ENCODE measurements at regions not wholly inside any gene's neighbourhood (a gene's known extent, or its start where the extent isn't known, plus 50 kb on each side); places are given as distances from the start of the nearest gene placed in this dataset.
"Not testable (repeated sequence)": the region's sequence is repeated elsewhere in the genome, so short reads cannot be mapped to it uniquely, and the experiment has no call there.

DNA sequence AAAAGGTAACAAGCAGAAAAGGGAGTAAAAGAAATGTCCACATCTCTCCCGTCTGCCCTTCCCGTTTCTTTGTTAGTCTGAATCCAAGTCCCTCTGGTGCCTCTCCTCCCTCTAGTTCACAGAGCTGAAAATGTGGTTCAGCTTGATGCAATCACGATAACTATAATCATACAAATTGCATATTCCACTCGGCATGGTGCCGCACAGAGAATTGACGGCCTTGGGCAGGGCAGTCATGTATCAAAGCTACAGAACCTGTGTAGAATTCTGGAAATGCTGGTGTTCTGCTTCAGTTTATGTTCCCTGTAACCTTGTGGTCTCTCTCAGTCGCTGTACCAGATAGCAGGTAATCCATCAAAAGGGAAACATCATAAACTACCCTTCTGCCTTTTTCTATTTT is 562.9 kb upstream of the CBLB start:
- POLR2A ChIA-PET: interaction anchor here (0.7 kb wide), 1 partner anchor 11 kb away, joined by 3 read pairs; no protein-coding TSS in a partner anchor
- H3K36me3 ChIP-seq (ENCODE audit: control insufficient read depth in 4 of 4, insufficient read depth in 4 of 4, low read length in 3 of 4): no peaks in the 10 kb centered on the region
- no peak overlapping the region for H3K27ac ChIP-seq (ENCODE audit: insufficient read depth in 1 of 2, low read depth in 1 of 2, low read length in 2 of 2, poor library complexity in 1 of 2, severe bottlenecking in 2 of 2)
- DNase-seq: no peak
- CTCF ChIA-PET: interaction anchor here (1.2 to 1.3 kb wide), 2 partner anchors 10 to 19 kb away, joined by 3 read pairs; no protein-coding TSS in a partner anchor
- no peaks in the 10 kb centered on the region for H3K9me3 ChIP-seq (ENCODE audit: control extremely low read depth in 1 of 5, control insufficient read depth in 4 of 5, insufficient read depth in 2 of 5, low read depth in 1 of 5, low read length in 4 of 5)
- no peaks in the 10 kb centered on the region for H3K4me1 ChIP-seq (ENCODE audit: control extremely low read depth in 1 of 4, control insufficient read depth in 4 of 4, insufficient read depth in 4 of 4, low read length in 3 of 4)
- no peak overlapping the region for H3K4me3 ChIP-seq (ENCODE audit: control insufficient read depth in 1 of 7, extremely low read depth in 1 of 7, insufficient read depth in 4 of 7, low read depth in 2 of 7, low read length in 6 of 7)
- no peaks in the 10 kb centered on the region for H3K27me3 ChIP-seq (replicated peaks in 2 of 5; ENCODE audit: control insufficient read depth in 4 of 5, insufficient read depth in 5 of 5, low read length in 4 of 5)
- 95% methylated on average over 5 of the region's 7 CpGs for WGBS (ENCODE audit: insufficient coverage)

DNA sequence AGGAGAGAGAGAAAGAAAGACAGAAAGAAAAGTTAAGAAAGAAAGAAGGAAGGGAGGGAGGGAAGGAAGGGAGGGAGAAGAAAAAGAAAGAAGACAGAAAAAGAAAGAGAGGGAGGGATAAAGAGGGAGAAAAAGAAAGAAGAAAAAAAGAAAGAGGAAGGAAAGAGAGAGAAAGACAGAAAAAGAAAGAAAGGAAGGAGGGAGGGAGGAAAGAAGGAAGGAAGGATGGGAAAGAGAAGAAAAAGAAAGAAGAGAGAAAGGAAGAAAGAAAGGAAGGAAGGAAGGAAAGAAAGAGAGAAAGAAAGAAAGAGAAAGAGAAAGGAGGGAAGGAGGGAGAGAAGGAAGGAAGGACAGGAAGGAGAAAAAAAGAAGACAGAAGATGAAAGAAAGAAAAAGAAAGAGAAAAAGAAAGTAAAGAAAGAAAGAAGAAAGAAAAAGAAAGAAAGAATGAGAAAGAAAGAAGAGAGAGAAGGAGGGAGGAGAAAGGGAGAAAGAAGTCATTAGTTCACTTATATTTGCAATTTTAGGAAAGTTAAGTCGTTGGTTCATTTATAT is 567.2 kb upstream of the CBLB start:
- no CpG with 5 or more reads among the region's 1 CpG for WGBS (ENCODE audit: insufficient coverage)
- Histone ChIP-seq H3K9me3 (ENCODE audit: control extremely low read depth in 1 of 5, control insufficient read depth in 4 of 5, insufficient read depth in 2 of 5, low read depth in 1 of 5, low read length in 4 of 5) (no peaks in the 10 kb centered on the region), H3K4me1 (ENCODE audit: control extremely low read depth in 1 of 4, control insufficient read depth in 4 of 4, insufficient read depth in 4 of 4, low read length in 3 of 4) (no peaks in the 10 kb centered on the region), H3K27ac (ENCODE audit: insufficient read depth in 1 of 2, low read depth in 1 of 2, low read length in 2 of 2, poor library complexity in 1 of 2, severe bottlenecking in 2 of 2) (no peak overlapping the region), H3K4me3 (ENCODE audit: control insufficient read depth in 1 of 7, extremely low read depth in 1 of 7, insufficient read depth in 4 of 7, low read depth in 2 of 7, low read length in 6 of 7) (no peak overlapping the region), H3K36me3 (ENCODE audit: control insufficient read depth in 4 of 4, insufficient read depth in 4 of 4, low read length in 3 of 4) (no peaks in the 10 kb centered on the region), H3K27me3 (replicated peaks in 2 of 5; ENCODE audit: control insufficient read depth in 4 of 5, insufficient read depth in 5 of 5, low read length in 4 of 5) (no peaks in the 10 kb centered on the region)
- DNase-seq: no peak
- ChIA-PET CTCF (no interaction called here), POLR2A (no interaction called here)

DNA sequence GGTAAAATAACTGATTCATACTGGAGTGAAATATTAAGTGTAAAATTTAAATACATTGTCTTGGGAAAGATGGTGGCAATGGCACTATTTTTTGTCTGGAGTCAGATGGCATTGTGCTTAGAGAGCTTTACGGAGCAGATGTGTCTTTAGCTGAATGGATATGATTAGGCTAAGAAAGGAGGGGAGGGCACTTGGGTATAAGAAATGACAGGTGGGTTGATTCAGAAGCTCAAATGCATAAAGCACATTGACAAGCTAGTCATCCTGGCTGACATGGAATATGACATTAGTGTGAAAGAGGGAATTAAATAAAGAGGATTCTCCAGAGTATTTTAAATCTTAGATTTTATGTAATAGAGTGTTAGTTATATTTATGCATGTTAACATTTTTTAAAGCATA is 570.1 kb upstream of the CBLB start:
- no peak overlapping the region for H3K27ac ChIP-seq (ENCODE audit: insufficient read depth in 1 of 2, low read depth in 1 of 2, low read length in 2 of 2, poor library complexity in 1 of 2, severe bottlenecking in 2 of 2)
- no peaks in the 10 kb centered on the region for H3K27me3 ChIP-seq (replicated peaks in 2 of 5; ENCODE audit: control insufficient read depth in 4 of 5, insufficient read depth in 5 of 5, low read length in 4 of 5)
- no peak for DNase-seq
- H3K9me3 ChIP-seq (ENCODE audit: control extremely low read depth in 1 of 5, control insufficient read depth in 4 of 5, insufficient read depth in 2 of 5, low read depth in 1 of 5, low read length in 4 of 5): no peaks in the 10 kb centered on the region
- no peaks in the 10 kb centered on the region for H3K4me1 ChIP-seq (ENCODE audit: control extremely low read depth in 1 of 4, control insufficient read depth in 4 of 4, insufficient read depth in 4 of 4, low read length in 3 of 4)
- CTCF ChIA-PET: interaction anchor here (0.7 kb wide), 1 partner anchor 781 kb away, joined by 3 read pairs; no protein-coding TSS in a partner anchor
- H3K4me3 ChIP-seq (ENCODE audit: control insufficient read depth in 1 of 7, extremely low read depth in 1 of 7, insufficient read depth in 4 of 7, low read depth in 2 of 7, low read length in 6 of 7): no peak overlapping the region
- POLR2A ChIA-PET: no interaction called here
- no peaks in the 10 kb centered on the region for H3K36me3 ChIP-seq (ENCODE audit: control insufficient read depth in 4 of 4, insufficient read depth in 4 of 4, low read length in 3 of 4)
- no CpG with 5 or more reads among the region's 1 CpG for WGBS (ENCODE audit: insufficient coverage)

DNA sequence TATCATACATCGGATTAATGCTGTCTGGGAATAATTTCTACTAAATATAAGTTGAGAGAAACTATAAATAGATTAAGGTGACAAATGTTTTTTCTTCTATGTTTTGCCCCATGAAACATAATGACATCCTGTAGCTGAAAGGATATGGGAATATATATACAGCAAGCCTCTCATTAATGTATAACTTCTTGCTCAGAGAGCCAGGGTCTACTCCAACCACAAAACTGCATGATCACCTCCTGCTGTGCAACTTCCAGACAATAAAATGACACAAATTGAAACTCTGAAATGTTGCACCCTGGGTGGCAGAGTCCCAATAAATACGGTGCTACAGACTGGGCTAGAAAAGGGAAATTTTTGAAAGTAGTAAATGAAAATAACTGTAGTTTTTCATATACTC is 571.9 kb upstream of the CBLB start:
- H3K27ac ChIP-seq (ENCODE audit: insufficient read depth in 1 of 2, low read depth in 1 of 2, low read length in 2 of 2, poor library complexity in 1 of 2, severe bottlenecking in 2 of 2): no peak overlapping the region
- no peaks in the 10 kb centered on the region for H3K36me3 ChIP-seq (ENCODE audit: control insufficient read depth in 4 of 4, insufficient read depth in 4 of 4, low read length in 3 of 4)
- no peak overlapping the region for H3K4me3 ChIP-seq (ENCODE audit: control insufficient read depth in 1 of 7, extremely low read depth in 1 of 7, insufficient read depth in 4 of 7, low read depth in 2 of 7, low read length in 6 of 7)
- H3K9me3 ChIP-seq (ENCODE audit: control extremely low read depth in 1 of 5, control insufficient read depth in 4 of 5, insufficient read depth in 2 of 5, low read depth in 1 of 5, low read length in 4 of 5): no peaks in the 10 kb centered on the region
- no CpG with 5 or more reads among the region's 2 CpGs for WGBS (ENCODE audit: insufficient coverage)
- H3K4me1 ChIP-seq (ENCODE audit: control extremely low read depth in 1 of 4, control insufficient read depth in 4 of 4, insufficient read depth in 4 of 4, low read length in 3 of 4): no peaks in the 10 kb centered on the region
- CTCF ChIA-PET: no interaction called here
- POLR2A ChIA-PET: no interaction called here
- DNase-seq: no peak
- no peaks in the 10 kb centered on the region for H3K27me3 ChIP-seq (replicated peaks in 2 of 5; ENCODE audit: control insufficient read depth in 4 of 5, insufficient read depth in 5 of 5, low read length in 4 of 5)

DNA sequence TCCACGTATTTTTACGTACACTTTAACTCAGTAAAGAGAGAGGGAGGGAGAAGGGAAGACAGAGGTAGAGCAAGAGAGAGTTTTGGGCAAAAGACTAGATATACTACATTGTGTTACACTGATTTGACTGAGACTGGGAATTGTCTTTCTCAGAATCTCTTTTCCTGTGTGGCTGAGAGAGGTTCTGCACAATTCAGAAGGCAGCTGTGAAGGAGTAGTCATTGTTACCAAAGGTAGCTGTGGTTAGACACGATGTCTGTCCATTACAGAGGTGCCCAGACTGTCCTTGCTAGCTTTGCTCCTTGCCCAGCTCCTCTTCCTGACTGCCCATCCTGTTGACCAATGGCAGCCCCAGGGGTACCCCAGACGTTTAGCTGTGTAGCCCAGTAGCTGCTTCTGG is 577.5 kb upstream of the CBLB start:
- ChIA-PET POLR2A (no interaction called here), CTCF (no interaction called here)
- H3K27me3 ChIP-seq (replicated peaks in 2 of 5; ENCODE audit: control insufficient read depth in 4 of 5, insufficient read depth in 5 of 5, low read length in 4 of 5): no peaks in the 10 kb centered on the region

DNA sequence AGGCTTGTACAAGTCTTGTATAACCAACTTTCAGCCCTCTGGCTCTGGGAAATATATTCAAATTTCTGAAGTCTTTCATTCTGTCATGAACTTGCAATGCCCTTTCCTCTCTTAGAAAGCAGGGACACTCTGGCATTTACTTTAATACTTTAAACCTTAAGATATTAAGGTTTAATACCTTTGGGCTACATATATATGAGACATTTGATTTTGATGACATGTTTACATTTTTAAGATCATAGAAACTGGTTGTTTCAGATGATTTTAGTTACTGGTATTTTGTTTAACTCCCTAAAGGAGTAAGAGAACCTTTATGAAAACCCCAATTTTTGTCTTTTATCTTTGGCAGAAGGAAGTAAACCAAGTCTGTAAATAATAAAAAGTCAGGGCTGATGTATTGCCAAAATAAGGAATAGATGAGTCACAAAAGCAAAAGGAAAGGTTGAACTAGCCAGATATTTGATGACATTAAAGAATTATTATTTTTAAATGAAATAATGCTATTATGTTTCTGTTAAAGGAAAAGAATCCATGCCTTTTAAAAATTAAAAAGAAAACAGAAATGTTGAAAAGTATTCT is 579.0 kb upstream of the CBLB start:
- CTCF ChIA-PET: no interaction called here
- Histone ChIP-seq H3K27ac (ENCODE audit: insufficient read depth in 1 of 2, low read depth in 1 of 2, low read length in 2 of 2, poor library complexity in 1 of 2, severe bottlenecking in 2 of 2) (no peak overlapping the region), H3K9me3 (ENCODE audit: control extremely low read depth in 1 of 5, control insufficient read depth in 4 of 5, insufficient read depth in 2 of 5, low read depth in 1 of 5, low read length in 4 of 5) (peaks cover 0 to 1% (median 0%) of the 10 kb centered on the region in 5 experiments), H3K4me3 (ENCODE audit: control insufficient read depth in 1 of 7, extremely low read depth in 1 of 7, insufficient read depth in 4 of 7, low read depth in 2 of 7, low read length in 6 of 7) (no peak overlapping the region), H3K27me3 (replicated peaks in 2 of 5; ENCODE audit: control insufficient read depth in 4 of 5, insufficient read depth in 5 of 5, low read length in 4 of 5) (no peaks in the 10 kb centered on the region), H3K36me3 (ENCODE audit: control insufficient read depth in 4 of 4, insufficient read depth in 4 of 4, low read length in 3 of 4) (no peaks in the 10 kb centered on the region), H3K4me1 (ENCODE audit: control extremely low read depth in 1 of 4, control insufficient read depth in 4 of 4, insufficient read depth in 4 of 4, low read length in 3 of 4) (no peaks in the 10 kb centered on the region)
- POLR2A ChIA-PET: no interaction called here
- no peak for DNase-seq

More for the DNA sequence above, 577.5 kb upstream of the CBLB start:
- WGBS (ENCODE audit: insufficient coverage): 73% methylated on average over 2 of the region's 4 CpGs
- Histone ChIP-seq H3K4me1 (ENCODE audit: control extremely low read depth in 1 of 4, control insufficient read depth in 4 of 4, insufficient read depth in 4 of 4, low read length in 3 of 4) (no peaks in the 10 kb centered on the region), H3K9me3 (ENCODE audit: control extremely low read depth in 1 of 5, control insufficient read depth in 4 of 5, insufficient read depth in 2 of 5, low read depth in 1 of 5, low read length in 4 of 5) (peaks cover 0 to 1% (median 0%) of the 10 kb centered on the region in 5 experiments), H3K36me3 (ENCODE audit: control insufficient read depth in 4 of 4, insufficient read depth in 4 of 4, low read length in 3 of 4) (no peaks in the 10 kb centered on the region), H3K4me3 (ENCODE audit: control insufficient read depth in 1 of 7, extremely low read depth in 1 of 7, insufficient read depth in 4 of 7, low read depth in 2 of 7, low read length in 6 of 7) (no peak overlapping the region), H3K27ac (ENCODE audit: insufficient read depth in 1 of 2, low read depth in 1 of 2, low read length in 2 of 2, poor library complexity in 1 of 2, severe bottlenecking in 2 of 2) (no peak overlapping the region)
- no peak for DNase-seq

DNA sequence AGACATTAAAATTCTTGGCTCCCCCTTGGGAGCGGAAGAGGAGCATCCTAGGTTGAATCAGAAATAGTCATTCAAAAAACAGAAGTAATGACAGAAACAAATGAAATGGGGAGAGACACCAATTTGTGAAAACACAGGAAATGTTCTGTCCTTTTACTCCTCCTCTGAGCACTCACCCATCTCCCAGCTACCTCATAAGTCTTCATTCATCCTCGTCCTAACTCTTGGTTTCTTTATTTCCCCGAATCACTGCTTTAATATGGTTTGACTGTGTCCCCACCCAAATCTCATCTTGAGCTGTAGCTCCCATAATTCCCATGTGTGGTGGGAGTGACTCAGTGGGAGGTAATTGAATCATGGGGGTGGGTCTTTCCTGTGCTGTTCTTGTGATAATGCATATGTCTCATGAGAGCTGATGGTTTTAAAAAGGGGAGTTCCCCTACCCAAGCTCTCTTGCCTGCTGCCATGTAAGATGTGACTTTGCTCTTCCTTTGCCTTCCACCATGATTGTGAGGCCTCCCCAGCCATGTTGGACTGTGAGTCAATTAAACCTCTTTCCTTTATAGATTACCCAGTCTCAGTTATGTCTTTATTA is 579.7 kb upstream of the CBLB start:
- H3K27me3 ChIP-seq (replicated peaks in 2 of 5; ENCODE audit: control insufficient read depth in 4 of 5, insufficient read depth in 5 of 5, low read length in 4 of 5); POLR2A ChIA-PET; H3K9me3 ChIP-seq (ENCODE audit: control extremely low read depth in 1 of 5, control insufficient read depth in 4 of 5, insufficient read depth in 2 of 5, low read depth in 1 of 5, low read length in 4 of 5); H3K4me1 ChIP-seq (ENCODE audit: control extremely low read depth in 1 of 4, control insufficient read depth in 4 of 4, insufficient read depth in 4 of 4, low read length in 3 of 4); CTCF ChIA-PET; H3K36me3 ChIP-seq (ENCODE audit: control insufficient read depth in 4 of 4, insufficient read depth in 4 of 4, low read length in 3 of 4); H3K4me3 ChIP-seq (ENCODE audit: control insufficient read depth in 1 of 7, extremely low read depth in 1 of 7, insufficient read depth in 4 of 7, low read depth in 2 of 7, low read length in 6 of 7); DNase-seq; H3K27ac ChIP-seq (ENCODE audit: insufficient read depth in 1 of 2, low read depth in 1 of 2, low read length in 2 of 2, poor library complexity in 1 of 2, severe bottlenecking in 2 of 2): not testable (repeated sequence)
- WGBS (ENCODE audit: insufficient coverage): 100% methylated on average over 2 of the region's 3 CpGs

Measured in common myeloid progenitor, CD34-positive (primary cell).